Nucleus accumbens (tissue), 56 donors: ENCODE measurements at regions not wholly inside any gene's neighbourhood (a gene's known extent, or its start where the extent isn't known, plus 50 kb on each side); places are given as distances from the start of the nearest gene placed in this dataset.
A peak's percentile ranks its signal among the peaks of the same experiment; 100 is the strongest.

Experiments used
- DNase-seq, 56 donors: peaks; one replicate each; lab custom pipeline; 2025; lab: John Stamatoyannopoulos, UW

GRCh38 chr16:49084628-49085390 lies 196.8 kb downstream of the CBLN1 start:
- DNase-seq = no peak

GRCh38 chr16:49081554-49081953 lies 200.1 kb downstream of the CBLN1 start:
- no peak for DNase-seq

GRCh38 chr16:49081086-49081485 lies 200.6 kb downstream of the CBLN1 start:
- no peak for DNase-seq

- no peak for DNase-seq
These were observed 203.1 kb downstream of the CBLN1 start for GRCh38 chr16:49078571-49078970.

DNA sequence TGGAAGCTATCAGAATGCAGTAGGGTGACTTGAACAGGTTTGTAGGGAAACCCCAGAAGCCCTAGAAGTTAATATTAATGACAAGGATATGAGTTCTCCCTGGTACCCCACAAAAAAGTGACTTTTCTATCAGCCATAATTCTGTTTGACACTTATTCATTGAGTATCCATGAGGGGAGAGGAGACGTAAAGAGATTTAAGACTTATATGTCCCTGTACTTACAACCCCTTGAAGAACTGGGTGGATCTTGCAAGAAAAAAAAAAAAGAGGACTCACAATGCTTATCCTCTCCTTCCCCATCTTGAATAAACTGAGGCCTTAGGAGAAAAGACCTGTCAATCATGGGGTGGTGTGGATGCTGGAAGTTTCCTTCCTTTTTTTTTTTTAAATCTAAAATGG lies 203.5 kb downstream of the CBLN1 start:
- DNase-seq = no peak

- DNase-seq = no peak
These were observed 205.9 kb downstream of the CBLN1 start for GRCh38 chr16:49075709-49076108.

- no peak for DNase-seq
These were observed 213.4 kb downstream of the CBLN1 start for GRCh38 chr16:49068224-49068623.

GRCh38 chr16:49067776-49068175 lies 213.9 kb downstream of the CBLN1 start:
- no peak for DNase-seq

- DNase-seq = no peak
These were observed 220.4 kb downstream of the CBLN1 start for GRCh38 chr16:49061137-49061714.

- DNase-seq = no peak
These were observed 220.9 kb downstream of the CBLN1 start for GRCh38 chr16:49060728-49061127.

- DNase-seq = no peak
These were observed 223.3 kb downstream of the CBLN1 start for GRCh38 chr16:49058382-49058781.

DNA sequence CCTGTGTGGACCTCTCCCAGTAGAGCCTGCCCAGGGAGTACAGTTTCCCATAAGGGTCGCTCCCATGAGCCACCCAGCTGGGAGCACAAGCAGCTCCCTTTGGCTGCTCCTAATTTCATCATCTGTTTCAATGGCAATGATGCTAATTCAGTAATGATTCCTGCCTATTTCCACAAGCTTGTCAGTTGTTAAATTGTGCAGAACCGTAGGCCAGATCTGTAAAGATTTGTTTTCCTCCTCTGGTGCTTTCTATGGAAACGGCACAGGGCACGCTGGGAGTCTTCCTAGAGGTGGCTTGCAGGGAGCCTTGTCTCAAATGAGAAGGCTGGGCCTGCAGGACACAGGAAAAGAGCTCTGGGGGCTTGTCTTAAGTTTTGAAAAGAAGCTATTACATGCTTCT lies 223.7 kb downstream of the CBLN1 start:
- DNase-seq = no peak

DNA sequence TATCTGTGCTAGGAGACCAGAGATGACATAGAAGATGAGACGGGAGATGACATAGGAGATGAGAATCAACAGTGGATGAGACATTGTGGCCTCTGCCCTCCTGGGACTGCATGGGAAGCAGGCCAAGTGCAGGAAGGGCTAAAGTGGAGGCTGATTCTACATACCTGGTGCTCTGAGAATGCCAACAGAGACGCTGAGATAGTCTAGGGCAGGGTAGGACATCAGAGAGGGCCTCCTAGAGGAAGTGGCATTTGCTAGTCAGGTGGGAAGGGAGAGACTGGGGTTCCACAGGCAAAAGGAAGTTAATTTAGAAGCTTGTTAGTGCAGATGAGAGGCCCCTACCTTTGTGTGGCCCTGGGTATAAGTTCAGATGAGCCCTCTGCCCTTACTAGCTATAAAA lies 224.2 kb downstream of the CBLN1 start:
- DNase-seq = no peak

GRCh38 chr16:49056546-49056945 lies 225.1 kb downstream of the CBLN1 start:
- DNase-seq = no peak

GRCh38 chr16:49055824-49056545 lies 225.7 kb downstream of the CBLN1 start:
- DNase-seq = no peak

GRCh38 chr16:49055291-49055690 lies 226.3 kb downstream of the CBLN1 start:
- DNase-seq = no peak

- DNase-seq = no peak
These were observed 227.0 kb downstream of the CBLN1 start for GRCh38 chr16:49054606-49055005.

DNA sequence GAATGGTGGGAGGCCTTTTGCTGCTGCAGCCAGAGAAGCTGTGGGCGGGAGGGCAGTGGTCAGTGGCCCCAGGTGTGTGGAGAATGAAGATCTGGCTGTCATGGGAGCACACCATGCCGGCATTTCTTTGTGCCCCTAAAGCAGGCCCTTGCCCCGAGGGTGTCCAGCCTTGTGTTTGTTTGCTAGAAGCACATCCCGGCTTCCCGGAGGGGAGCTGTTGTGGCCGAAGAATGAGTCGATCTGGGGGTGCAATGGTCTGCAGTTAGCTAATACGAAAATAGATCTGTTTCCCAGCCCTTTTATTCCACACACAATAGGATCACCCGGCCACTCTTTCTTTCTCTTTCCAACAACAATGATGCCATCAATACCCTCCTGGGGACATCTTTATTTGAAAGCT lies 228.8 kb downstream of the CBLN1 start:
- DNase-seq = no peak

GRCh38 chr16:49051576-49051975 lies 230.1 kb downstream of the CBLN1 start:
- no peak for DNase-seq

GRCh38 chr16:49050607-49051006 lies 231.0 kb downstream of the CBLN1 start:
- no peak for DNase-seq

GRCh38 chr16:49049644-49050043 lies 232.0 kb downstream of the CBLN1 start:
- DNase-seq = no peak

DNA sequence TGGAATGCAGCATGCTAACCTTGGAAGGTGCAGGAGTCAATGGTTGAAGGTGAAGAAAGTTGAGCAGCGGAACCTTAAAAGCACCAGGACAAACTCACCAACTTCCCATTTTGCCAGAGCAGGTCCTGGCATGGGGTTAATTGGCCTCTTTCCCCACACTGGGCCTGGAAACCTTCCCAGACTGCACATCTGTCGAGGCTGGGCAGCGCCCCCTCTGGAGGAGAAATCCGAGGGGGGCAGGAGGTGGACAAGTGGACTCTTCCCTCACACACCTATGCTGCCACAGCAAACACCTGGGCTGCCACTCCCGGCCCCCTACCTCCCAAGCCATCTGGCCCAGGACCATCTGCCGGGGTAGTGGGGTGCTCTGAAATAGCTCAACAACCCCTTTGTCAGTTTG lies 232.4 kb downstream of the CBLN1 start:
- peak in 25 of 56 donors; percentile 0 to 58 (median 11) for DNase-seq
